ENCODE measurements at regions not wholly inside any gene's neighbourhood (a gene's known extent, or its start where the extent isn't known, plus 50 kb on each side); places are given as distances from the start of the nearest gene placed in this dataset.

DNA sequence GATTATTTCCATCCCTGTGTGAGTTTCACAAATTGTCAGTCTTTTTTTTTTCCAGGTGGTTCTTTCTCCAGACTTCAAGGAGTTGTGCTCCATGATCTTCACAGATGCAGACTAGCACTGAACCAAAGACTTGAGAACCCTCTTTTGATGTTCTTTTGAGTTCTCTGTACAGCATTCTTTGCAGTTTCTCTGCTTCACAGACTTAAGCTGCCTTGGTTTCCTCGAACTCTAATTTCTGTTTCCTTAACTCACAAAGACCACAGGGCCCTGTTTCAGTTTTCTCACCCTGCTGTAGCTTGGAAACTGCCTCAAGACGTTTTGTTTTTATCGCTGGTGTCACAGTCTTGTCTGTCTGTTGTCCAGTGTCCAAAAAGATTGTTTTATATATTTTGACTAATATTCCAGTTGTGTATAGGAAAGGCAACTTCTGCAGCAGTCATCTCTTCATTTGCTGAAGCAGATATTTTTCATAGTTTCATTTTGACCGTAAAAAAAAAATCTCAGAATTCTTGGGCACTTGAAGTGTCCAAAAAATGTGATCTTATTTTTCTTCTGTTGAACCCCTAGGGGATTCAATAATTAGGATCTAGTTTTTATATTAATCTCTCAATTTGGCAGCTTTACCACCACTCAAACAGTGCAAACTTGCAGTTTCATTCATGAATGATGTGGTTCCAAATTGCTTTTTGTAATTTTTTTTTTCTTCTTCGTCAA is 97.0 kb upstream of the MC4R start:
- no peaks in the 10 kb centered on the region for H3K36me3 ChIP-seq (ENCODE audit: low read depth)
- no peaks in the 10 kb centered on the region for H3K4me1 ChIP-seq (ENCODE audit: low read depth)
- TF ChIP-seq, protein P1, sequence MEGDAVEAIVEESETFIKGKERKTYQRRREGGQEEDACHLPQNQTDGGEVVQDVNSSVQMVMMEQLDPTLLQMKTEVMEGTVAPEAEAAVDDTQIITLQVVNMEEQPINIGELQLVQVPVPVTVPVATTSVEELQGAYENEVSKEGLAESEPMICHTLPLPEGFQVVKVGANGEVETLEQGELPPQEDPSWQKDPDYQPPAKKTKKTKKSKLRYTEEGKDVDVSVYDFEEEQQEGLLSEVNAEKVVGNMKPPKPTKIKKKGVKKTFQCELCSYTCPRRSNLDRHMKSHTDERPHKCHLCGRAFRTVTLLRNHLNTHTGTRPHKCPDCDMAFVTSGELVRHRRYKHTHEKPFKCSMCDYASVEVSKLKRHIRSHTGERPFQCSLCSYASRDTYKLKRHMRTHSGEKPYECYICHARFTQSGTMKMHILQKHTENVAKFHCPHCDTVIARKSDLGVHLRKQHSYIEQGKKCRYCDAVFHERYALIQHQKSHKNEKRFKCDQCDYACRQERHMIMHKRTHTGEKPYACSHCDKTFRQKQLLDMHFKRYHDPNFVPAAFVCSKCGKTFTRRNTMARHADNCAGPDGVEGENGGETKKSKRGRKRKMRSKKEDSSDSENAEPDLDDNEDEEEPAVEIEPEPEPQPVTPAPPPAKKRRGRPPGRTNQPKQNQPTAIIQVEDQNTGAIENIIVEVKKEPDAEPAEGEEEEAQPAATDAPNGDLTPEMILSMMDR (IDR thresholded peaks at IDR 0.05) = no peak
- intact Hi-C loops (cut with DNase I, micrococcal nuclease) = no loop called here
- no peak for DNase-seq
- ATAC-seq = no peak
- no peaks in the 10 kb centered on the region for H3K9me3 ChIP-seq
- H3K4me3 ChIP-seq = no peak overlapping the region

DNA sequence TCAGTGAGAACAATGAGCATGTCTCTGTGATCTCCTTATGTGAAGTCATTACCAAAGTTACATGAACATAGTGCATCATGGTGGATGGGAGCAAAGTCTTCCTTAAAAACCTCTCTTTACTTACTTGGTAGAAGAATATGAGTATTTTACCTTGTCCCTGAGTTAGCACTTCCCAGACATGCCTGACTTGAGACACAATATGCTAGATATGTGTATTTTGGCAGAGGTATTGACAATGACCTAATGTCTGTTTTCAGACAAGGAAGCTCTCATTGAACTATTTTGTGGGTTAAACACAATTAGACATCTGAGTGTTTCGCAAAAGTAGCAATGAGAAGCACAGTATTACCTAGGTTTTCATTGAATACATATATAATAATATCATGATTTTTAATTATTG is 99.1 kb upstream of the MC4R start:
- H3K4me3 ChIP-seq = no peak overlapping the region
- intact Hi-C loops (cut with DNase I, micrococcal nuclease) = no loop called here
- TF ChIP-seq, protein P1 (IDR thresholded peaks at IDR 0.05) = no peak
- no peaks in the 10 kb centered on the region for H3K4me1 ChIP-seq (ENCODE audit: low read depth)
- DNase-seq = no peak
- H3K9me3 ChIP-seq = no peaks in the 10 kb centered on the region
- no peaks in the 10 kb centered on the region for H3K36me3 ChIP-seq (ENCODE audit: low read depth)
- no peak for ATAC-seq

DNA sequence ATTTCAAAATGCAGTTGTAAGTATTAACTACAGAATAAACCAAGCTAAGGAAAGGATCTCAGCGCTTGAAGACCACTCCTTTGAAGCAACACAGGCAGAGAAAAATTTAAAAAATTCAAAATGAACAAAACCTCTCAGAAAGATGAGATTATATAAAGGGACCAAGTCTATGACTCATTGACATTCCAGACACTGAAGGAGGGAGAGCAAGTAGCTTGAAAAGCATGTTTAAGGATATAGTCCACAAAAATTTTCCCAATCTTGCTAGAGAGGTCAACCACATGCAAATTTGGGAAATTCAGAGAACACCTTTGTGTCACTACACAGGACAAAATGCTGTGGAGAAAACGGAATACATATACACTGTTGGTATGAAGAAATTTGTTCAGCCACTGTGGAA is 112.6 kb upstream of the MC4R start:
- intact Hi-C loops (cut with DNase I, micrococcal nuclease) = no loop called here
- TF ChIP-seq, protein P1 (IDR thresholded peaks at IDR 0.05) = no peak
- DNase-seq = no peak
- H3K9me3 ChIP-seq = no peaks in the 10 kb centered on the region
- H3K4me1 ChIP-seq (ENCODE audit: low read depth) = no peaks in the 10 kb centered on the region
- no peak for ATAC-seq
- no peak overlapping the region for H3K4me3 ChIP-seq
- no peaks in the 10 kb centered on the region for H3K36me3 ChIP-seq (ENCODE audit: low read depth)

DNA sequence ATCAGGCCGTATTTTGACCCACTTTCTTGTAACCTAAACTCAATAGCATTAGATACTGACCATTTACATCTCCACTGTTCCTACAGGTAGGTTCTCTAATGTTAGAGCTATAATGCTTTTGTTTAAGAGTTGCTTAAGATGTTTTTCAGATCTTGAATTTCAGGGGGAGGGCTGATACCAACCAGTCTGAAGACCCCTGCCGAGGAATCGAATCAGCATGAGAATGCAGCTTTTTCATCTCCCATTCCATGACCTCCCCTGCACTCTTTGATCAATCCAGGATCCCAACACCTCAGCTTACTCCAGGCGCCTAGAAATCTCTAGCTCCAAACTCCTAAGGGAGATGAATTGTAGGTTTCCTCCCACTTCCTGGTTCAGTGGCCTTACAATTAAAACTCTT is 120.5 kb upstream of the MC4R start:
- Histone ChIP-seq H3K4me3 (no peak overlapping the region), H3K36me3 (ENCODE audit: low read depth) (no peaks in the 10 kb centered on the region), H3K9me3 (no peaks in the 10 kb centered on the region), H3K4me1 (ENCODE audit: low read depth) (no peaks in the 10 kb centered on the region)
- TF ChIP-seq, protein P1 (IDR thresholded peaks at IDR 0.05) = no peak
- DNase-seq = no peak
- intact Hi-C loops (cut with DNase I, micrococcal nuclease) = no loop called here
- no peak for ATAC-seq

DNA sequence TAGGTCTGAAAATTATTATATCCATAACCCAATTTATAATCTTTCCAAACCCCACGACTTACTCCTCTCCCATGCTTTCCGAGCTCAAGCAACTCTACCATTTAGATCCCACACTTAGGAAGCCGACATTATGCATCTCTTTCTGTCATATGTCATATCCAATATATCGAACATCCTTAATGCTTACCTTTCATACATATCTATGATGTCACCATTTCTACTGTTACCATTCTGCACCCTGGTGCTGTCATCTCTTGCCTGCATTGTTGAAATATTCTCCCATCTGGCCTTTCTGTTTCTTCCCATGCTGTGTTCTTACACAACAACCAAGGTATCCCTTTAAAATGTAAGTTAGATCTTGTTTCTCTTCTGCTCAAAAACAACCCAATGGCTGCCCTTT is 127.1 kb upstream of the MC4R start:
- TF ChIP-seq, protein P1 (IDR thresholded peaks at IDR 0.05) = no peak
- intact Hi-C loops (cut with DNase I, micrococcal nuclease) = no loop called here

DNA sequence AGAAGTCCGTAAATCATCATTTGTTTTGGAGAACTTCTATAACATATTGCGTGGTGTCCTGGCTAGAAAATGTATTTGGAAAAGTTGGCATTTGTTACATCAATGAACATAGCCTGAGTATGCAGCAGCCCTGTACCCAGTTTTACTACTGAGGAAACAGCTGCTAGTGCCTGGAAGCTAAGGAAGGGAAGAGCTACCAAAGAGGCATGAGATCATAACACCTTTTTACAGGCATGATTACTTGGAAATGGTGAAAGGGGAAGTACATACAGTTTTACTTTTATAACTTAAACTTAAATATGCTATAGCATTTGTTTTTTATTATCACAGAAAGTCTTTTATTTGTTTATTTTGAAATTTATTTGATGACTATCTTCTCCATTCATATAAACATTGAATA is 128.4 kb upstream of the MC4R start:
- Histone ChIP-seq H3K36me3 (ENCODE audit: low read depth) (no peaks in the 10 kb centered on the region), H3K4me1 (ENCODE audit: low read depth) (no peaks in the 10 kb centered on the region), H3K4me3 (no peak overlapping the region), H3K9me3 (no peaks in the 10 kb centered on the region)
- intact Hi-C loops (cut with DNase I, micrococcal nuclease) = no loop called here
- ATAC-seq (no peak), DNase-seq (no peak)
- TF ChIP-seq, protein P1 (IDR thresholded peaks at IDR 0.05) = no peak

More for the DNA sequence above, 127.1 kb upstream of the MC4R start:
- no peak for ATAC-seq
- no peak overlapping the region for H3K4me3 ChIP-seq
- no peaks in the 10 kb centered on the region for H3K4me1 ChIP-seq (ENCODE audit: low read depth)
- DNase-seq = no peak
- H3K9me3 ChIP-seq = no peaks in the 10 kb centered on the region
- H3K36me3 ChIP-seq (ENCODE audit: low read depth) = no peaks in the 10 kb centered on the region

All from mucosa of descending colon (tissue), 3 donors.